NB4 (cell line): ENCODE measurements at regions not wholly inside any gene's neighbourhood (a gene's known extent, or its start where the extent isn't known, plus 50 kb on each side); places are given as distances from the start of the nearest gene placed in this dataset.

Source experiments
- CTCF ChIP-seq: IDR thresholded peaks from one replicate; pipeline ENCODE4 v1.5.1; 2012; ENCODE audit warnings: low read depth, low read length
- POLR2A ChIP-seq: IDR thresholded peaks from 2 replicates; pipeline ENCODE4 v1.6.1; 2011; ENCODE audit warnings: mild to moderate bottlenecking; ENCODE audit not compliant: insufficient read length; ENCODE audit errors: extremely low read depth

GRCh38 chr14:62357362-62357761, 595.1 kb downstream of the SNAPC1 start:
- TF ChIP-seq CTCF = no peak
- TF ChIP-seq POLR2A = no peak
